GM19023 (cell line): ENCODE measurements at regions not wholly inside any gene's neighbourhood (a gene's known extent, or its start where the extent isn't known, plus 50 kb on each side); places are given as distances from the start of the nearest gene placed in this dataset.
"Not testable (repeated sequence)": the region's sequence is repeated elsewhere in the genome, so short reads cannot be mapped to it uniquely, and the experiment has no call there.

ENCODE experiments used
- ATAC-seq: cut with Tn5 transposase; IDR thresholded peaks from one replicate; pipeline ENCODE4 v1.9.1; 2021; ENCODE audit warnings: mild to moderate bottlenecking, moderate library complexity; ENCODE audit not compliant: unreplicated experiment

DNA sequence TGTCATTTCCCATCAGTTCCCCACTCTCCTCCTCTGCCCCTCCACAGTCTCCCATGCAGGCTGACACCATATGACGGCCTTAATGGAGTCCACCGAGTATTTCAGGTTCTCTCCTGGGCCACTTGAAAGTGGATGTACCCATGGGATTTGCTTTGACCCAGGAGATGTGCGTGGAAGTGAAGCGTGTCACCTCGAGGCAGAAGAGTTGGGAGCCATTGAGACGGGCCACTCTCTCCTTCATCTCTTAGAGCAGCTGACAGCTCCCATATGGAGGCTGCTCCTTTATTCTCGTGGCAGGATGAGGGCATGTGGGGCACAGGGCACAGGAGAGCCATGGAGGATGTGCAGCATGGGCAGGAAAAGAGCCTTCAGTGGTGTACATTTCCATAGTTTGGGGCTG lies 144.7 kb upstream of the CRYM start:
- not testable (repeated sequence) for ATAC-seq

DNA sequence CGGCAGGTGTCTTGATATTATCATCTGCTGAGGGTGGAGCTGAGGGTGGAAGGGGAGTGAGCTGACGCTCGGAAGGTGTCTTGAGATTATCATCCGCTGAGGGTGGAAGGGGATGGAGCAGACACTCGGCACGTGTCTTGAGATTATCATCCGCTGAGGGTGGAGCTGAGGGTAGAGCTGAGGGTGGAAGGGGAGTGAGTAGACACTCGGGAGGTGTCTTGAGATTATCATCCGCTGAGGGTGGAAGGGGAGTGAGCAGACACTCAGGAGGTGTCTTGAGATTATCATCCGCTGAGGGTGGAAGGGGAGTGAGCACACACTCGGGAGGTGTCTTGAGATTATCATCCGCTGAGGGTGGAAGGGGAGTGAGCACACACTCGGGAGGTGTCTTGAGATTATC lies 126.6 kb upstream of the CRYM start:
- ATAC-seq, result not testable (repeated sequence)

DNA sequence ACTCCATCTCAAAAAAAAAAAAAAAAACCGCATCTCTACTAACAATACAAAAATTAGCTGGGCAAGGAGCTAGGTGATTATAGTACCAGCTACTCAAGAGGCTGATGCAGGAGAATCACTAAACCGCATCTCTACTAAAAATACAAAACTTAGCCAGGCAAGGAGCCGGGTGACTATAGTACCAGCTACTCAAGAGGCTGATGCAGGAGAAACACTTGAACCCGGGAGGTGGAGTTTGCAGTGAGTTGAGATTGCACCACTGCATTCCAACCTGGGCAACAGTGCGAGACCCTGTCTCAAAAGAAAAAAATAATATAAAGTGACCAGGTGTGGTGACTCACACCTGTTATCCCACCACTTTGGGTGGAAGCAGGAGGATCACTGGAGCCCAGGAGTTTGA lies 119.8 kb upstream of the CRYM start:
- ATAC-seq, result not testable (repeated sequence)

- ATAC-seq, result not testable (repeated sequence)
Measured at GRCh38 chr16:21396545-21396944, 118.5 kb upstream of the CRYM start.

DNA sequence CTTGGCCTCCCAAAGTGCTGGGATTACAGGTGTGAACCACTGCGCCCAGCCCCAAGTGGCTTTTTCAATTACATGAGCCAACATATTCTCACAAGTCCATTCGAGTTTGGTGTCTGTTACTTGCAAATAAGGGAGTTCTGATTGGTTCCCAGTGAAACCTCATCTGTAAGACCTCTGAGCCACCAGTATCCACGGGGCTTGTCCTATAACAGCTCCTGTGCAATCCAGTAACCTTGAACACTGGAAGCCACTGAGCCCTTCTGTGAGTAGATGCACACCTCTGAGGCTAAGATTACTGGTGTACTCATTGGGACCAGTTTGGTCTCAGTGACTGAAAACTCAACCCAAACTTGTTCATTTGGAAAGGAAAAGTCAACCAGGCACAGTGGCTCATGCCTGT lies 112.5 kb upstream of the CRYM start:
- not testable (repeated sequence) for ATAC-seq

GRCh38 chr16:21389860-21390259 lies 111.8 kb upstream of the CRYM start:
- not testable (repeated sequence) for ATAC-seq

- ATAC-seq, result not testable (repeated sequence)
Measured at GRCh38 chr16:21387757-21388156, 109.7 kb upstream of the CRYM start.

DNA sequence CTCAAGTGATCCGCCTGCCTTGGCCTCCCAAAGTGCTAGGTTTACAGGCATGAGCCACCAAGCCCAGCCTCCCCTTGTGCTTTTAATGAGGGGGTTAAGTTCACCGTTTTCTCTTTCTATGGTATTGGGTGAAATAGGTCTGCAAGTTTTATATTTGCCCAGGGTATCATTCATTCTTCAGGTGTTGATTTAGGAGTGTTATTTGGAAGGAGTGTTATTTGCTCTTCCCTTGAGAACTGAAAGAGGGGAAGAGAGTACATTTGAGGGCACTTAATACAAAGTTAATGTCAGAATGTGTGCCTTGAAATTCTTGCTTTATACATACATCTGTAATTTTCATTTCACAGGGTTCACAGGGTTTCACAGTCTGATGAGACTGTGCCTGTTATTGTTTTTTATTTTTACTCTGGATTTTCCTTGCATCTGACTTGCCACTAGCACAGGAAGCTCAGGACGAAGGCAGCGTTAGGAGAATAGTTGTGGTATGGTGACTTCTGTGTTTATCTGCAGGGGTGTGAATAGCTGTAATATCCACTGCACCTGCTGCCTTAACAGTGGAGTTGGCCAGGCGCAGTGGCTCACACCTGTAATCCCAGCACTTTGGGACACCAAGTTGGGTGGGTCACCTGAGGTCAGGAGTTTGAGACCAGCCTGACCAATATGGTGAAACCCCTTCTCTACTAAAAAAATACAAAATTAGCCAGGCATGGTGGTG lies 108.3 kb upstream of the CRYM start:
- ATAC-seq, result not testable (repeated sequence)

DNA sequence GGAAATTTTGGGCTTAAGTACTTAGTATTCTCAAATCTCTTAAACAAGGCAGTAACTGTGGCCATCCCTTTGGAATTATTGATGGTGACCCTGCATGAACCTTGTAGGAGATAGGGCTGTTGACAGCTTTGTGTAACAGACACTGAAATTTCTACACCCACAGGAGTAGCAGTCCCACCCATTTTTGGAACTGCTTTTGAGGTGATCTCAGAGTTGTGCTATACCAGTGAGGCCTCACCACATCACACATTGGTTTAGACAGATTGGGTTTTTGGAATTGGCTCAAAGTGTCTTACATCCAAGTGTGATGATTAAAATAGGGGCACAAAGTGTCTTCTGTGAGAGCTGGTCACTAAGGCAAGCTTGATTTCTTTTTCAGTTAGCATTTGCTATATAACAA lies 105.6 kb upstream of the CRYM start:
- ATAC-seq, result not testable (repeated sequence)

GRCh38 chr16:21379645-21380044 lies 101.6 kb upstream of the CRYM start:
- not testable (repeated sequence) for ATAC-seq

GRCh38 chr16:21376196-21376899 lies 98.3 kb upstream of the CRYM start:
- ATAC-seq, result not testable (repeated sequence)

- not testable (repeated sequence) for ATAC-seq
Measured at GRCh38 chr16:21375334-21375733, 97.2 kb upstream of the CRYM start.

GRCh38 chr16:21373454-21373853 lies 95.4 kb upstream of the CRYM start:
- not testable (repeated sequence) for ATAC-seq

DNA sequence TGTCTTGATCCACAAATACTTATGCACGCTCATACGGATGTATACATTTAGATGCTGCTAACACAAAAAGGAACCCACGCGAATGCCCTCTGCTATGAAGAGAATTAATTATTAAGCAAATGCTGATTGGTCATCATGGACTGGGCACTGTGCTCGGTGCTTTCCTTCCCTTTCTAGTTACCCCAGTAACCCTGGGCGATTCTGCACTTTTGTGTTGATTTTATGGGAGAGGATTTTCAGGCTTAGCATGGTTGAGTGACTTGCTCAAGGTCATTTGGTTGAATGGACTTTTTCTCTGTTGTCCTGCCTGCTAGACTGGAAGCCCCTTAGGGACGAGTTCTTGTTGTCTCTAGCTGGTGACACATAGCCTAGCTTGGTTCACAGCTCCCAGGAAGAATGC lies 94.8 kb upstream of the CRYM start:
- not testable (repeated sequence) for ATAC-seq

DNA sequence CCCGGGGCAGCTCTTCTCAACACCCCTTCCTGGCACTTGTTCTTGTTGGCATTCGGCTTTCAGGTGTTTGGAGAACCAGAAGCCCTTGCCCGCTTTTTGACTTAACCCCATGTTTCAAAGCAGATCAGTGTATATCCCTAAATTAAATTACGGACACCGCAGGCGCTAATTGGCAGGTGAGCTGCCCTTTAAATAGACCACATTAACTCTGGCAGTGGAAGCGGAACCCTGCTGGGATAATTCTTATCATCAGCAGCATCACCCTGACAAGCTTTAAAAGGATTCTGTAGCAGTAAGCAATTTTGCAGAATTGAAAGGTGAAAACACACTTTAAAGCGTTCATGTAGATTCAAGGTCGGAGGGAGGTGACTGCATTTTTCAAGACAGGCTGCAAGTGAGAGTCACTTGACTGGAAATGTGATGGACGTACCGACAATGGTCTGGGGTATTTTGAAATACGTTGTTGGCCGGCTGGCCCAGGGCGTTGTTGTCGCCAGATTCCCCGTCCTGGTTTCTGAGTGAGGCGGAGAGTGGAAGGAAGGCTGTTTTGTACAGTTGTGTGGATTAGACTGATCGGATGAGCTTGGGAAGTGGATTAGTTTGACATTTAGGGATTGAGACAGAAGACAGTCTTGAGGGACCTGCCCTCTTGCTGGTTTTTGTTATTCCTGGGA lies 94.2 kb upstream of the CRYM start:
- not testable (repeated sequence) for ATAC-seq

GRCh38 chr16:21370791-21371190 lies 92.7 kb upstream of the CRYM start:
- not testable (repeated sequence) for ATAC-seq

GRCh38 chr16:21368973-21369942 lies 91.2 kb upstream of the CRYM start:
- not testable (repeated sequence) for ATAC-seq

- not testable (repeated sequence) for ATAC-seq
Measured at GRCh38 chr16:21367733-21368421, 89.8 kb upstream of the CRYM start.

DNA sequence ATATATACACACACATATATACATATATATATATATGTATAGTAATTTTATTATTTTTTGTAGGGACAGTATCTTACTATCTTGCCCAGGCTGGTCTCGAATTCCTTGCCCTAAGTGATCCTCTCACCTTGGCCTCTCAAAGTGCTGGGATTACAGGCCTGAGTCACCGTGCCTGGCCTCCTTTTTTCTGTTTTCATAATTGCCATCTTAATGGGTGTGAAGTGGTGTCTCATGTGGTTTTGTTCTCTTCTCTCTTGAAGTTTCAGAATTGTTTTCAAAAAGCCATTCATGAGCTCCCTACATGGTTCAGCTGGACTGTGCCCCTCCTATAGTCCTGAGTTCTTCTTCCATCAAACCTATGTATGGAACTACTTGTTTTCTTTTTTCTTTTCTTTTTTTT lies 88.9 kb upstream of the CRYM start:
- not testable (repeated sequence) for ATAC-seq

DNA sequence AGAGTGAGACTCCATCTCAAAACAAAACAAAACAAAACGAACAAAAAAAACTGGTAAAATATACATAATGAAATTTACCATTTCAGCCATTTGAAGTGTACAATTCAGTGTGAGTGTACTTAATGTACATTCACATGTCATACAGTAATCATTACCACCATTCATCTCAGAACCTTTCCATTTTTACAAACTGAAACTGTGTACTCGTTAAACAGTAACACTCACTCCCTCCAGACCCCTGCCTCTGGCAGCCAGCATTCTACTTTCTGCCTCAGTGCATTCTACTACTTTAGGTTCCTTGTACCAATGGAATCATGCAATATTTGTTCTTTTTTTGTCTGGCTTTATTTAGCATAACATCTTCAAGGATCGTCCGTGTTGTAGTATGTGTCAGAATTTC lies 87.5 kb upstream of the CRYM start:
- ATAC-seq, result not testable (repeated sequence)
